ENCODE measurements at regions not wholly inside any gene's neighbourhood (a gene's known extent, or its start where the extent isn't known, plus 50 kb on each side); places are given as distances from the start of the nearest gene placed in this dataset.

DNA sequence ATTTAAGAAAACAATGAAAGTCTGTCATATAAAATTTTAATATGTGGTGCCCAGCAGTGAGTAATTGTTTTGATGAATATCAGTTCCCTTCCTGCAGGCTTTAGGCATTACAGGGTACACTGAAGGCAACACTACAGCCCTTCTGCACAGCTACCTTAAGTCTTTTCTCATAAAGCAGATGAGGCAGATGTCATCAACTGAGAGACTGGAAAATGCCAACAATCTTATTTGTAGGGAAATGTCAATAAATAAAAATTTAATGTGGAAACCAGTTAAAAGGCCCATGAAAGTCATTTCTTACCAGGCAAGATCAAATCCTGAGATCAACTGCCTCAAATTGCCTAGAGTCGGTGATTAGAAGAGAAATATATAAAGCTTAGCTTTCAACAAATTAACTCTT lies 193.4 kb upstream of the NWD2 start:
- TF ChIP-seq, protein P1, sequence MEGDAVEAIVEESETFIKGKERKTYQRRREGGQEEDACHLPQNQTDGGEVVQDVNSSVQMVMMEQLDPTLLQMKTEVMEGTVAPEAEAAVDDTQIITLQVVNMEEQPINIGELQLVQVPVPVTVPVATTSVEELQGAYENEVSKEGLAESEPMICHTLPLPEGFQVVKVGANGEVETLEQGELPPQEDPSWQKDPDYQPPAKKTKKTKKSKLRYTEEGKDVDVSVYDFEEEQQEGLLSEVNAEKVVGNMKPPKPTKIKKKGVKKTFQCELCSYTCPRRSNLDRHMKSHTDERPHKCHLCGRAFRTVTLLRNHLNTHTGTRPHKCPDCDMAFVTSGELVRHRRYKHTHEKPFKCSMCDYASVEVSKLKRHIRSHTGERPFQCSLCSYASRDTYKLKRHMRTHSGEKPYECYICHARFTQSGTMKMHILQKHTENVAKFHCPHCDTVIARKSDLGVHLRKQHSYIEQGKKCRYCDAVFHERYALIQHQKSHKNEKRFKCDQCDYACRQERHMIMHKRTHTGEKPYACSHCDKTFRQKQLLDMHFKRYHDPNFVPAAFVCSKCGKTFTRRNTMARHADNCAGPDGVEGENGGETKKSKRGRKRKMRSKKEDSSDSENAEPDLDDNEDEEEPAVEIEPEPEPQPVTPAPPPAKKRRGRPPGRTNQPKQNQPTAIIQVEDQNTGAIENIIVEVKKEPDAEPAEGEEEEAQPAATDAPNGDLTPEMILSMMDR (IDR thresholded peaks at IDR 0.05; ENCODE audit: extremely low read depth in 1 of 2, insufficient read depth in 1 of 2, low read depth in 1 of 2, low read length in 2 of 2): no peak
- TF ChIP-seq POLR2A (IDR thresholded peaks at IDR 0.05; ENCODE audit: low read depth, low read length) (no peak), FOS (IDR thresholded peaks at IDR 0.05; ENCODE audit: borderline replicate concordance, insufficient read depth, low read length) (no peak), MYC (IDR thresholded peaks at IDR 0.05; ENCODE audit: low read depth, low read length) (no peak), EZH2 (IDR thresholded peaks at IDR 0.05; ENCODE audit: borderline replicate concordance, low read depth, low read length, severe bottlenecking) (no peak)
